ENCODE measurements at regions not wholly inside any gene's neighbourhood (a gene's known extent, or its start where the extent isn't known, plus 50 kb on each side); places are given as distances from the start of the nearest gene placed in this dataset.
A peak's percentile ranks its signal among the peaks of the same experiment; 100 is the strongest.

GRCh38 chr11:16603890-16604793 is 134.3 kb upstream of the C11orf58 start:
- Histone ChIP-seq H2AFZ (peak overlapping the region; percentile 97), H3K4me2 (peak overlapping the region; percentile 85), H3K27ac (no peak overlapping the region), H3K4me1 (replicated peaks; ENCODE audit: insufficient read depth) (no peaks in the 10 kb centered on the region), H3K79me2 (ENCODE audit: low read depth) (peaks cover 2% of the 10 kb centered on the region; the same call in 1 of the 2 replicates), H3K9me2 (ENCODE audit: insufficient read depth) (no peaks in the 10 kb centered on the region), H3K27me3 (ENCODE audit: insufficient read depth, low read depth) (no peaks in the 10 kb centered on the region), H3K4me3 (peak overlapping the region; percentile 93), H4K20me1 (ENCODE audit: insufficient read depth) (no peaks in the 10 kb centered on the region), H3K9me3 (ENCODE audit: insufficient read depth, low read depth) (no peaks in the 10 kb centered on the region), H3K36me3 (ENCODE audit: low read depth) (no peaks in the 10 kb centered on the region), H3F3A (ENCODE audit: insufficient read depth, low read depth) (peaks cover 14% of the 10 kb centered on the region; the same call in 1 of the 2 replicates)
- CTCF ChIA-PET: interaction anchor here (0.6 kb wide), 1 partner anchor 186 kb away, joined by 12 read pairs; no protein-coding TSS in a partner anchor
- POLR2A ChIA-PET (ENCODE audit: unreplicated experiment): no interaction called here
- TSS peak; percentile 38 for BruUV-seq (replicated peaks)
- intact Hi-C loops (cut with micrococcal nuclease; ENCODE audit: unreplicated experiment): loop anchor here (10.0 kb wide), 1 partner anchor 599 kb away; no protein-coding TSS in a partner anchor
- TF ChIP-seq CTCF (conservative IDR thresholded peaks at IDR 0.05) (no peak), EZH2 (IDR thresholded peaks at IDR 0.05; ENCODE audit: low read depth) (no peak)
- DNase-seq: peak in 1 of 2 experiments; percentile 19

GRCh38 chr11:16603245-16603644 is 135.2 kb upstream of the C11orf58 start:
- Histone ChIP-seq H3K4me3 (no peak overlapping the region), H4K20me1 (ENCODE audit: insufficient read depth) (no peaks in the 10 kb centered on the region), H3K9me2 (ENCODE audit: insufficient read depth) (no peaks in the 10 kb centered on the region), H3K27ac (no peak overlapping the region), H3K4me1 (replicated peaks; ENCODE audit: insufficient read depth) (no peaks in the 10 kb centered on the region), H3K36me3 (ENCODE audit: low read depth) (no peaks in the 10 kb centered on the region), H3K79me2 (ENCODE audit: low read depth) (peaks cover 2% of the 10 kb centered on the region; the same call in 1 of the 2 replicates), H3K27me3 (ENCODE audit: insufficient read depth, low read depth) (no peaks in the 10 kb centered on the region), H2AFZ (no peak overlapping the region), H3K4me2 (no peak overlapping the region), H3F3A (ENCODE audit: insufficient read depth, low read depth) (peaks cover 14% of the 10 kb centered on the region; the same call in 1 of the 2 replicates), H3K9me3 (ENCODE audit: insufficient read depth, low read depth) (no peaks in the 10 kb centered on the region)
- no peak for DNase-seq
- no TSS peak for BruUV-seq (replicated peaks)
- CTCF ChIA-PET: no interaction called here
- TF ChIP-seq EZH2 (IDR thresholded peaks at IDR 0.05; ENCODE audit: low read depth): no peak
- TF ChIP-seq CTCF (conservative IDR thresholded peaks at IDR 0.05): no peak
- POLR2A ChIA-PET (ENCODE audit: unreplicated experiment): no interaction called here
- intact Hi-C loops (cut with micrococcal nuclease; ENCODE audit: unreplicated experiment): loop anchor here (10.0 kb wide), 1 partner anchor 598 kb away; no protein-coding TSS in a partner anchor

- TF ChIP-seq CTCF (conservative IDR thresholded peaks at IDR 0.05) (no peak), EZH2 (IDR thresholded peaks at IDR 0.05; ENCODE audit: low read depth) (no peak)
- POLR2A ChIA-PET (ENCODE audit: unreplicated experiment): no interaction called here
- H3K79me2 ChIP-seq (ENCODE audit: low read depth): peaks cover 2% of the 10 kb centered on the region; the same call in 1 of the 2 replicates
These were observed 139.5 kb upstream of the C11orf58 start for GRCh38 chr11:16598906-16599305.

More at GRCh38 chr11:16598906-16599305, 139.5 kb upstream of the C11orf58 start:
- no peaks in the 10 kb centered on the region for H3K9me3 ChIP-seq (ENCODE audit: insufficient read depth, low read depth)
- H4K20me1 ChIP-seq (ENCODE audit: insufficient read depth): no peaks in the 10 kb centered on the region
- no peak overlapping the region for H2AFZ ChIP-seq
- H3K9me2 ChIP-seq (ENCODE audit: insufficient read depth): no peaks in the 10 kb centered on the region
- H3K4me2 ChIP-seq: no peak overlapping the region
- H3K27ac ChIP-seq: no peak overlapping the region
- H3K4me3 ChIP-seq: no peak overlapping the region
- no peaks in the 10 kb centered on the region for H3K4me1 ChIP-seq (replicated peaks; ENCODE audit: insufficient read depth)
- no peaks in the 10 kb centered on the region for H3K36me3 ChIP-seq (ENCODE audit: low read depth)
- no peak for DNase-seq
- H3K27me3 ChIP-seq (ENCODE audit: insufficient read depth, low read depth): no peaks in the 10 kb centered on the region
- CTCF ChIA-PET: no interaction called here
- intact Hi-C loops (cut with micrococcal nuclease; ENCODE audit: unreplicated experiment): no loop called here
- no peaks in the 10 kb centered on the region for H3F3A ChIP-seq (ENCODE audit: insufficient read depth, low read depth)
- no TSS peak for BruUV-seq (replicated peaks)
